Stimulated activated naive CD8-positive, alpha-beta T cell treated with anti-CD3 and anti-CD28 coated beads, Interleukin-15, amount 100 ng/mL, for 72 hours (primary cell): ENCODE measurements at regions not wholly inside any gene's neighbourhood (a gene's known extent, or its start where the extent isn't known, plus 50 kb on each side); places are given as distances from the start of the nearest gene placed in this dataset.
A peak's percentile ranks its signal among the peaks of the same experiment; 100 is the strongest.

Experiments
- ATAC-seq: fragments of 150-1000 bp; cut with Tn5 transposase; 2 replicates; pipeline ENCODE4 v1.10.0; 2021; ENCODE audit warnings: mild to moderate bottlenecking, moderate library complexity
- DNase-seq, 2 donors: peaks; one replicate each; pipeline ENCODE4 v3.0.0; 2021 to 2022
- H3K27ac Mint-ChIP-seq, 2 donors: one replicate each; pipeline ENCODE4 v1.8.0; 2022; ENCODE audit warnings: mild to moderate bottlenecking in 2 of 2, mixed read lengths in 2 of 2, moderate library complexity in 2 of 2
- H3K27me3 Mint-ChIP-seq: one replicate; pipeline ENCODE4 v1.8.0; 2022; ENCODE audit warnings: mixed read lengths
- H3K4me1 Mint-ChIP-seq: one replicate; pipeline ENCODE4 v1.8.0; 2022; ENCODE audit warnings: mild to moderate bottlenecking, mixed read lengths
- H3K4me3 Mint-ChIP-seq, 2 donors: one replicate each; pipeline ENCODE4 v1.8.0; 2022; ENCODE audit warnings: mild to moderate bottlenecking in 2 of 2, mixed read lengths in 2 of 2, moderate library complexity in 1 of 2
- H3K9me3 Mint-ChIP-seq, 2 donors: one replicate each; pipeline ENCODE4 v1.8.0; 2022; ENCODE audit warnings: mixed read lengths in 2 of 2

DNA sequence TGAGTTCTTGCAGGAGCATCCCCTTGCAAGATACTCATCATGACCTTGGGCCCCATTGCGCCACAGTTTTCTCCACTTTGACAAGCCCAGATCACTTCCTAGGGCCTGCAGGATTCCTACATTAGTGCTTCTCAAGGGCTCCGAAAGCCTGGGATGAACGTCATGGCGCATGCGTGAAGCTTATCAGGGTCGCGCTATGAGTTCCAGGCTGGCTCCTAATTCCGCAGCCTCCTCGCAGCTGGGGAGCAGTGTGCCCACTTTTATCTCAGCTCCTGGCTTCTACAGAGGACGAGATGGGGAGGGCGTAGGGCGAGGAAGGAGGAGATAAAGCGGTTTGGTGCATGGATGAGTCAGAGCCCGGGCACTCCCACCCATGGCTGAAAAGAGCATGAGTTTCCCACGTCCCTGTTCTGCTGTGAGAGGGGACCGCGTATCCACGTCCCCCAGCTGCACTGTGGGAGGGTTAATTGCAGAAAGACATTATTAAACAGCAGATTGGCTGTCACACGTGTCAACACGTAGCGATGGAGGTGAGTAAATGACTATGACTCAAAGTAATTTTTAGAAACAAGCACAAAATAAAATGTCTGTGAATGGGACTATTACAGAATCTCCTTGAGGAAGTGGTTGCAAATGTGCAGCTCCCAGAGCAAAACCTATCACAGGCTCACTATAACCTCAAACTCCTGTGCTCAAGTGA, 72.9 kb upstream of the DSP start:
- ATAC-seq (peak; percentile 55), DNase-seq (no peak)
- H3K27ac Mint-ChIP-seq: no peak overlapping the region
- H3K9me3 Mint-ChIP-seq: no peaks in the 10 kb centered on the region
- H3K4me1 Mint-ChIP-seq: no peaks in the 10 kb centered on the region
- H3K27me3 Mint-ChIP-seq: peaks cover 27% of the 10 kb centered on the region
- peak overlapping the region in 1 of 2 donors; percentile 59 for H3K4me3 Mint-ChIP-seq

DNA sequence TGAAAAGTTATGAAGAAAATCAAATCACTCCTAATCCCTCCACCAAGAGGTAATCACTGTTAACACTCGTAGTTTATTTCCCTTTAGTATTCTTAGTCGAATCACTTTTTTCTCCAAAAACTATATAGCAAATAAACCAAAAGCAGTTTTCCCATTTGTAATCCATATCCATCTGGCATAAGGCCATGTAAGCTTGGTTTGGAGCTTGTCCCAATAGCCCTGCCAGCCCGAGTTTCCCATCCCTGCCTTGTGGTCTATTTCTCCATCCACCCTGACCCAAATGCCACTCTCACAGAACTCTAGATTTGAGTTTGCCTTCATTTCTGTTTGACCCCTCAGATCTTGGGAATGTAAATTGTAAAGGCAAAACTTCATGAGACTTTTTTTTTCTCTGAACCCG, 71.8 kb upstream of the DSP start:
- Mint-ChIP-seq H3K4me1 (no peaks in the 10 kb centered on the region), H3K4me3 (no peak overlapping the region), H3K27ac (no peak overlapping the region), H3K9me3 (no peaks in the 10 kb centered on the region), H3K27me3 (peaks cover 27% of the 10 kb centered on the region)
- ATAC-seq (no peak), DNase-seq (no peak)

DNA sequence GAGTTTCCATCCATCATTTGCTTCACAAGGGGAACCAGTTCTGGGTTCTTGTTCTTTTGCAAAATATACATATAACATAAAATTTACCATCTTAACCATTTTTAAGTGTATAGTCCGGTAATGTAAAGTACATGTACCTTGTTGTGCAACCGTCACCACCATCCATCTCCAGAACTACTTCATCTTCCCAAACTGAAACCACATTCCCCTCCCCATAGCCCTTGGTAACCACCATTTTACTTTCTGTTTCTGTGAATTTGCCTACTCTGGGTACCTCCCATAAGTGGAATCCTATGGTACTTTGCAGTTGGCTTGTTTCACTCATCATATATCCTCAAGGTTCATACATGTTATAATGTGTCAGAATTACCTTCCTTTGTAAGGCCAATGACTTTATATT, 70.3 kb upstream of the DSP start:
- Mint-ChIP-seq H3K4me3 (no peak overlapping the region), H3K4me1 (no peaks in the 10 kb centered on the region), H3K9me3 (no peaks in the 10 kb centered on the region), H3K27me3 (peaks cover 20% of the 10 kb centered on the region), H3K27ac (no peak overlapping the region)
- ATAC-seq: no peak
- no peak for DNase-seq

DNA sequence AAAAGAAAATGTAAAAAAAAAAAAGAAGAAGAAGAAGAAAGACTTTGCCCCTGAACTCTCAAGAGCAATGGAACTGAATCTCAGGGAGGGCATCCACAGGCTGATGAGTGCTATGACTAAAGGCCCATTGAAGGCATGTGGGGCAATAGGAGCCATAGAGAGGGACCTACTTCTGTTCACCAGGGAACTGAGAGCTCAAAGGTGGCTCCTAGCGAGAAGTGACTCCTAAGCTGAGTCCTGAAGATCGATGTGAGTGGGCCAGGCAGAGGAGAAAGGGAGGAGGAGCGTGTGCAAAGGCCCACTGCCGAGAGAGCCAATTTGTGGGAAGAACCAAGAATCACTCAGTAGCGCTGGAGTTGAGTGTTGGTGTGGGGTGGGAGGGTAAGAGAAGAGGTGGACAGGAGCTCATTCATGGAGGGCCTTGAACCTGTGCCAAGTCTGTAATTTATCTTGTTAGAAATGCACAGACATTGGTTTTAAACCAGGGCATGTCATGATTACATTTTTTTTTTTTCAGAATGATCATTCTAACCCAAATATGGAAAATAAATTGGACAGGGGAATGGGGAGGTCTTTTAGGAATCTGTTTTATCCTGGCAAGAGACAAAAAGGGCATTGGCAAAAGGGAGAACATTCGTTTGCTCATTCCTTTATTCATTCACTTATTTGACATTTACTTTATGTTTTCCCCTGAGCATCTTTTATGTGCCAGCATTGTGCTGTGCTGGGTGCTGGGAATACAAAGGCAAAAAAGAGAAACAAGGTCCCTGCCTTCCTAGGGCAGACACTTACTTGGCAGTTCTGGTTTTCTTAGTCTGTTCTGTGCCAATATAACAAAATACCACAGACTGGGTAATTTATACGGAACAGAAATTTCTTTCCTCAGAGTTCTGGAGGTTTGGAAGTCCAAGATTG, 67.4 kb upstream of the DSP start:
- Mint-ChIP-seq H3K4me1 (no peaks in the 10 kb centered on the region), H3K27ac (peak overlapping the region in 1 of 2 donors; percentile 49), H3K4me3 (no peak overlapping the region), H3K9me3 (no peaks in the 10 kb centered on the region), H3K27me3 (peaks cover 7% of the 10 kb centered on the region)
- no peak for ATAC-seq
- DNase-seq: no peak

DNA sequence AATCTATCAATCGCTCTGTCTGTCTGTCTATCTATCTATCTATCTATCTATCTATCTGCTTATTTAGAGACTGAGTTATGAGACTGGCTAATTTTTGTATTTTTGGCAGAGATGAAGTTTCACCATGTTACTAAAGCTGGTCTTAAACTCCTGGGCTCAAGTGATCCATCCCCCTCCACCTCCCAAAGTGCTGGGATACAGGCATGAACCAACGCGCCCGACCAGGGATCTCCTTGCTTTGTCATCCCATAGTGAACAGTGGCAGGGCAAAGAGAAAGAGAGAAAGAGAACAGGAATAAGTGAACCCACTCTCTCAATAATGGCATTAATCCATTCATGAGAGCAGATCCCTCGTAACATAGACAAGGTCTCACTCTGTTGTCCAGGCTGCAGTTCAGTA, 66.4 kb upstream of the DSP start:
- no peak overlapping the region for H3K4me3 Mint-ChIP-seq
- no peaks in the 10 kb centered on the region for H3K4me1 Mint-ChIP-seq
- no peaks in the 10 kb centered on the region for H3K9me3 Mint-ChIP-seq
- no peak overlapping the region for H3K27ac Mint-ChIP-seq
- peaks cover under 1% of the 10 kb centered on the region for H3K27me3 Mint-ChIP-seq
- DNase-seq: no peak
- ATAC-seq: no peak

DNA sequence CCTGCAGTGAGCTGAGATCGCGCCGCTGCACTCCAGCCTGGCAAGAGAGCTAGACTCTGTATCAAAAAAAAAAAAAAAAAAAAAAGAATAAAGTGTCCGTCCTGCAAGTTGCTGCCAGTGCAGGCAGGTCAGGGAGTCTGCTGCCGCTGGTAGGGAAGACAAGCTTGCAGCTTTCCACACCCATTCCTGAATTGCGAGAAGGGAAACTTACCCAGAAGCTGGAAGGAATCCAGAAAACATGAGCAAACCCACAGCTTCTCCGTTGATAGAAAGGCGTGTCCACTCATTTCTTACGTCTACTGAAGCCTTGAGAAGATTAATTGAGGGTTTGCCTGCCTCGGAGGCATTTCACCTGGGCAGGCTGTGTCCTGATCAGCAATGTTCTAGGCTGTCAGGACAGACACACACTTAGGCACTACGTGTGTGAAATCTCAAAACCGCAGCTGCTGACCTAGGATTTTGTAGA, 61.6 kb upstream of the DSP start:
- Mint-ChIP-seq H3K4me1 (no peaks in the 10 kb centered on the region), H3K27me3 (no peaks in the 10 kb centered on the region), H3K9me3 (no peaks in the 10 kb centered on the region), H3K27ac (no peak overlapping the region), H3K4me3 (no peak overlapping the region)
- DNase-seq: no peak
- no peak for ATAC-seq

DNA sequence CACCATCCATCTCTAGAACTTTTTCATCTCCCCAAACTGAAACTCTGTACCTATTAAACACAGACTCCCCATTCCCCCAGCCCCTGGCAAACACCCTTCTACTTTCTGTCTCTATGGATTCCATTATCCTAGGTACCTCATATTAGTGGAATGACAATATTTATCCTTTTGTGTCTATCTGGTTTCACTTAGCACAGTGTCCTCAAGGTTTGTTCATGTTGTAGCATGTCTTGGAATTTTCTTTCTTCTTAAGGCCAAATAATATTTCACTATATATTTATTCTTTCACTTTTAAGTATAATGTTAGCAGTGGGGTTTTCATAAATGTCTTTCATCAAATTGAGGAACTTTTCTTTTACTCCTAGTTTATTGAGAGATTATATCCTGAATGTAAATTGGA, 56.8 kb upstream of the DSP start:
- no peak for ATAC-seq
- no peak overlapping the region for H3K4me3 Mint-ChIP-seq
- no peak overlapping the region for H3K27ac Mint-ChIP-seq
- DNase-seq: no peak
- peaks cover under 1% of the 10 kb centered on the region for H3K27me3 Mint-ChIP-seq
- no peaks in the 10 kb centered on the region for H3K9me3 Mint-ChIP-seq
- no peaks in the 10 kb centered on the region for H3K4me1 Mint-ChIP-seq

DNA sequence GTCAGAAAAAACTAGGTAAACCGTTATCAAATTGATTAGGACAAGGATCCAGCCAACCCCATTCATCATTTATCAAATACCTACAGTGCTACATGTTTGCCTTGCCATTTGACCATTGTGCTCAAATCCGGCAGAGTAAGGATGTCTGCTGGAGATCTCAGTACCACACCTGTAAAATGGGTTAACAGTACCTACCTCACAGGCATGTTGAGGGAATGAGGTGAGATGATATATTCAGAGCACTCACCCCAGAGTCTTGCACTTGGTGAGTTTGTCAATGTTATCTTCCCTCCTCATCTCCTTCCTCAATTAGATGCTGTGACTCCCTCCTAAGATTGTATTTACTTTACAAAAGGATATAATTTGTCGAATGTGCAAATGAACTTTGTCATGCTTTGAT, 54.5 kb upstream of the DSP start:
- Mint-ChIP-seq H3K27me3 (peaks cover 12% of the 10 kb centered on the region), H3K4me3 (no peak overlapping the region), H3K4me1 (no peaks in the 10 kb centered on the region), H3K27ac (no peak overlapping the region), H3K9me3 (no peaks in the 10 kb centered on the region)
- ATAC-seq (no peak), DNase-seq (no peak)

DNA sequence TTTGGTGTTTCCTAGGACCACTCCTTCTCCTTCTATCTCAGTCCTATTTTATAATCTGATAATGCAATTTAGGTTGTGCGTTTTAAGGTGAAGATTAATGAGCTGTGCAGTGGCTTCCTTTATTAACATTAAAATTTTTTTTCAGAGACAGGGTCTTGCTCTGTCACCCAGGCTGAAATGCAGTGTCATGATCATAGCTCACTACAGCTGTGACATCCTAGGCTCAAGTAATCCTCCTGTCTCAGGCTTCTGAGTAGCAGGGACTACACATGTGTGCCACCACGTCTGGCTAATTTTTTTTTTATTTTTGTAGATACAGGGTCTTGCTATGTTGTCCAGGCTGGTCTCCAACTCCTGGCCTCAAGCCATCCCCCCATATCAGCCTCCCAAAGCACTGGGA, 53.0 kb upstream of the DSP start:
- H3K27me3 Mint-ChIP-seq: peaks cover 27% of the 10 kb centered on the region
- DNase-seq (no peak), ATAC-seq (no peak)
- no peak overlapping the region for H3K27ac Mint-ChIP-seq
- no peaks in the 10 kb centered on the region for H3K9me3 Mint-ChIP-seq
- no peak overlapping the region for H3K4me3 Mint-ChIP-seq
- no peaks in the 10 kb centered on the region for H3K4me1 Mint-ChIP-seq

DNA sequence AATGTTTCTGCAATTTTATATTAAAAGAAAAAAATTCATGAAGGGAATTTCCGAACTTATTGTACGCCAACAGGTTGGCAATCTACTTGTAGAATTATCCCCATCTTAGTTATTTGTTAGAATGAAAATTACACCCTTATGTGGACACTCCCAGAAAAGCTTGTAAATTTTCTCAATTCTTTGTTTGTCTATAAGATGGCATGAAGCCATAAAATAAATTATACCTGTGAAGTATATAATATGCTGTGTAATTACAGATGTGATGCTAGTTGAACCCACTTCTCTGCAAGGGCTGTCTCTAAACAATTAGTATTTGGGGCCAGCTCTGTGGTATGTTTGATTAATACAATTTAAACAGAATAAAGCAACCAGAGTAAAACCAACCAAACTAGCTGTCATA, 52.1 kb upstream of the DSP start:
- Mint-ChIP-seq H3K4me3 (no peak overlapping the region), H3K27me3 (peaks cover 34% of the 10 kb centered on the region), H3K4me1 (no peaks in the 10 kb centered on the region), H3K27ac (no peak overlapping the region), H3K9me3 (no peaks in the 10 kb centered on the region)
- DNase-seq (no peak), ATAC-seq (no peak)
